SK-N-SH (cell line): ENCODE measurements at regions not wholly inside any gene's neighbourhood (a gene's known extent, or its start where the extent isn't known, plus 50 kb on each side); places are given as distances from the start of the nearest gene placed in this dataset.

Source experiments
- RAD21 ChIP-seq: IDR thresholded peaks from 2 replicates; pipeline ENCODE4 v1.6.1; 2012; ENCODE audit warnings: mild to moderate bottlenecking, low read length
- TAF1 ChIP-seq: IDR thresholded peaks from 2 replicates; pipeline ENCODE4 v1.6.1; 2012; ENCODE audit warnings: low read depth, mild to moderate bottlenecking, low read length, moderate library complexity, borderline replicate concordance
- YY1 ChIP-seq: IDR thresholded peaks from 2 replicates; pipeline ENCODE4 v1.4.0; 2012; ENCODE audit warnings: low read depth, mild to moderate bottlenecking

- TF ChIP-seq YY1 (no peak), TAF1 (no peak), RAD21 (no peak)
These were observed 1323.8 kb downstream of the UQCRFS1 start for GRCh38 chr19:27889156-27889555.
